GM18868 (cell line): ENCODE measurements at regions not wholly inside any gene's neighbourhood (a gene's known extent, or its start where the extent isn't known, plus 50 kb on each side); places are given as distances from the start of the nearest gene placed in this dataset.

Experiments
- ATAC-seq: cut with Tn5 transposase; IDR thresholded peaks from one replicate; pipeline ENCODE4 v1.9.1; 2021; ENCODE audit warnings: mild to moderate bottlenecking, moderate library complexity; ENCODE audit not compliant: unreplicated experiment

GRCh38 chr12:90172524-90172923 lies 463.9 kb upstream of the ATP2B1 start:
- ATAC-seq, result no peak

- no peak for ATAC-seq
Observed at GRCh38 chr12:90170740-90171139, 462.1 kb upstream of the ATP2B1 start.

GRCh38 chr12:90167518-90168208 lies 459.0 kb upstream of the ATP2B1 start:
- ATAC-seq, result no peak

GRCh38 chr12:90166671-90167070 lies 458.0 kb upstream of the ATP2B1 start:
- no peak for ATAC-seq

GRCh38 chr12:90166012-90166411 lies 457.4 kb upstream of the ATP2B1 start:
- ATAC-seq, result no peak

GRCh38 chr12:90163975-90164374 lies 455.3 kb upstream of the ATP2B1 start:
- ATAC-seq, result no peak

GRCh38 chr12:90153827-90154226 lies 445.2 kb upstream of the ATP2B1 start:
- no peak for ATAC-seq

- no peak for ATAC-seq
Observed at GRCh38 chr12:90152897-90153624, 444.4 kb upstream of the ATP2B1 start.

GRCh38 chr12:90151491-90152015 lies 442.9 kb upstream of the ATP2B1 start:
- ATAC-seq, result no peak

- ATAC-seq, result no peak
Observed at GRCh38 chr12:90149453-90149852, 440.8 kb upstream of the ATP2B1 start.

GRCh38 chr12:90129366-90130030 lies 420.9 kb upstream of the ATP2B1 start:
- no peak for ATAC-seq

GRCh38 chr12:90128526-90128925 lies 419.9 kb upstream of the ATP2B1 start:
- no peak for ATAC-seq

- no peak for ATAC-seq
Observed at GRCh38 chr12:90126125-90126524, 417.5 kb upstream of the ATP2B1 start.

- no peak for ATAC-seq
Observed at GRCh38 chr12:90124914-90125313, 416.3 kb upstream of the ATP2B1 start.

- ATAC-seq, result peak; percentile 91
Observed at GRCh38 chr12:90124289-90124688, 415.7 kb upstream of the ATP2B1 start.

GRCh38 chr12:90122681-90123080 lies 414.0 kb upstream of the ATP2B1 start:
- ATAC-seq, result no peak

GRCh38 chr12:90120627-90121026 lies 412.0 kb upstream of the ATP2B1 start:
- no peak for ATAC-seq

- ATAC-seq, result no peak
Observed at GRCh38 chr12:90112666-90113065, 404.0 kb upstream of the ATP2B1 start.

- ATAC-seq, result no peak
Observed at GRCh38 chr12:90111791-90112580, 403.3 kb upstream of the ATP2B1 start.

GRCh38 chr12:90106568-90106967 lies 397.9 kb upstream of the ATP2B1 start:
- ATAC-seq, result no peak
